Stimulated activated CD8-positive, alpha-beta memory T cell treated with anti-CD3 and anti-CD28 coated beads, Interleukin-12 subunit alpha, Interleukin-12 subunit beta, amount 100 ng/mL, for 24 hours (primary cell): ENCODE measurements at regions not wholly inside any gene's neighbourhood (a gene's known extent, or its start where the extent isn't known, plus 50 kb on each side); places are given as distances from the start of the nearest gene placed in this dataset.
"Not testable (repeated sequence)": the region's sequence is repeated elsewhere in the genome, so short reads cannot be mapped to it uniquely, and the experiment has no call there.

ENCODE experiments used
- DNase-seq: peaks from one replicate; pipeline ENCODE4 v3.0.0-alpha.2; 2020; ENCODE audit errors: extremely low read depth

DNA sequence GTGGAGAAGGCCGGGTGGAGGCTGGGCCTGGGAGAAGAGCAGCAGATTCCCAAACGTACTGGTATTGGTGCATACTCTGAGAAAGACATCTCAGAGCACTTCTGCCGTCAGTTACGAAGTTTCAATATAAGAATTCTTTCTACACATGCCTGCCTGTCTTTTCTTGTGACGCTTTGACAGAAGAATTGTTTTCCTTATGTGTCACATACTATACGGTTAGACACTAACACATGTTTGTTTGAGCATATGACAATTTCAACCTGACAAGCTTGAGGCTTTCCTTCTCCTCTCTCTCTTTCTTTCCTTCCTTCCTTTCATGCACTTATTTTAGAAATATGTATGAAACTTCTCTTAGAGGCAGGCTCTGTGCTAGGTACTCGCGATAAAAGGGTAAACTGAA, 360.0 kb downstream of the QKI start:
- no peak for DNase-seq

- no peak for DNase-seq
These were observed 359.1 kb downstream of the QKI start for GRCh38 chr6:163773646-163774045.

- DNase-seq, result no peak
These were observed 358.2 kb downstream of the QKI start for GRCh38 chr6:163772701-163773100.

DNA sequence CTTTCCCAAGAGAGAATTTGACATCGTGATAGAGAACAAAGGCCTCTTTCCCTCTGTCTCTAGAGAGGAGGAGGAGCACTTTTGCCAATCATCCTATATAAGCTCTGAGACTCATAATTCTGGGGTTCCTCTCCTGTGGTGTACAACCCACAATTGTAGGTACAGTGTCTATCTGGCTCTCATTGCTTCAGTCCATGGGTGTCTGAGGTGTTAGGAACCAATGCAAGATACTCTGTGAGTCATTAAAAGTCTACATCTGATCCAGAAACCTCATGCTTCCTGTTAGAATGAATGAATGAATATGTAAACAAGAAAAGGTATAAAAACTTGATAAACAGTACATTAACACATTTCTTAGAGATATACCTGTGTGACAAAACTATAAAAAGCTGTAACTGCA, 356.7 kb downstream of the QKI start:
- no peak for DNase-seq

GRCh38 chr6:163768905-163769304, 354.4 kb downstream of the QKI start:
- no peak for DNase-seq

GRCh38 chr6:163766936-163767335, 352.4 kb downstream of the QKI start:
- DNase-seq, result no peak

DNA sequence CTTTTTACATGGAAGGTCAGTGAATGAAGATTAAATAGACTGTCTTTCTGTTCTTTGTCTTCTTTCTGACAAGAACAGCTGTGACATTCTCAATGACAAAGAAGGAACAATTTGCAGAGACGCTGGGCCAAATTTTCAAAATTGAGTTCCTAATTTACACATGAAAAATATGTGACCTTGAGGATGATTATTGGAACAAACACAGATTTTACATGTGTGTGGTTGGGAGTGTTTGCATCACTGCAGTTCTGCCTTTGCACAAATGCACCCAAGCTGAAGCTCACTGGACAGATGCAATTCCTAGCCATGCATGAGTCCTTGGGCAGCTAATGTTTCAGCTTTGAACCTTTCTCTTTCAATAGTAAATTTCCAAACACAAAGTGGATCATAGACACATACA, 350.8 kb downstream of the QKI start:
- no peak for DNase-seq

DNA sequence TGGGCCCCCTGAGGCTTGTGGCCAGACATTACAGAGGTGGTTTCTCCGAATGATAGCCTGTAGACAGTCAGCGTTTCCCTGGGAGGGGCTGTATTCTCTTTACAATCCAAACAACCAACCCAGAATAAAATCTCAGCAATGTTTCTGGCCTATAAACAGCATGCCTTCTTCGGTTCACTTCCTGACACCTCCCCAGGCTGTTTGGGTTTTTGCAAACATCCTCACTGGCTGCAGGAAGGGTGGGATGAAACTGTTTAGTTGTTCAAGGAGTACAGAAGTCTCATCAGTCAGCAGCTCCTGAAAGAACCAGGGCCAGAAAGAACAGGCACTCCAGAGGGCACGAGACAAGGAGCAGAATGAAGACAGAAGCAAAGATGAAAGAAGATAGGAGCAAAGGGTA, 350.0 kb downstream of the QKI start:
- DNase-seq, result no peak

DNA sequence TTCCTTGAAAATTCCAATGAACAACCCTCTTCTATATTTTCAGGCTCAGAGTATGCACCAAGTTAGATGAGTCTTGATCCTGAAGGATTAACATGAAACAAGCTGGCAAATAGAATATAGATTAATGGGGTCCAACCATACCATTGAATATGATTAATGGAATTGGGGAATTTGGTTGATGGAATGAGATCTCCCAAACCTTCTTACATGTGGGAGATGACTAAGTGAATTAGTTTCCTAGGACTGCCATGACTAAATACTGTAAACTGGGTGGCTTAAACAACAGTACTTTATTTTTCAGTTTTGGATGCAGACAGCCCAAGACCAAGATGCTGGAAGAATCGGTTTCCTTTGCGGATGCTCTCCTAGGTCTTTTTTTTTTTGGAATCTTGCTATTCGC, 347.0 kb downstream of the QKI start:
- DNase-seq, result no peak

DNA sequence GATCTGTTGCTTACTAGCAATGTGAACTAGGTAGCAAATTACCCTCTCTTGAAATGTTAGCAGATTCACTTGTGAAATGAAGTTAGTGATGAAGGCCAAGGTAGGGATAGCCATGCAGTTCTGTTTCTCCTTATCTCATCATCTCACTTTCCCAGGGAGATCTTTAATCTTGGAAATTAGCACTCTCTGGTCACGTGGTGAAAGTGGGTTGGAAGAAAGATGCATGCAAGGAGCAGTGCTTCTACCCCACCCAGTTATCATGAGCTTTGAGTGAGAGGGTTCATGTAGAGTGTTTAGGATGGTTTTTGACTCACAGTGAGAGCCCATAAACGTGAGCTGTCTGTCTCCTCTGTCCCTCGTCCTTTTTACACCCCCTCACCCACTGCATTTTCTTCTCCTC, 346.3 kb downstream of the QKI start:
- no peak for DNase-seq

DNA sequence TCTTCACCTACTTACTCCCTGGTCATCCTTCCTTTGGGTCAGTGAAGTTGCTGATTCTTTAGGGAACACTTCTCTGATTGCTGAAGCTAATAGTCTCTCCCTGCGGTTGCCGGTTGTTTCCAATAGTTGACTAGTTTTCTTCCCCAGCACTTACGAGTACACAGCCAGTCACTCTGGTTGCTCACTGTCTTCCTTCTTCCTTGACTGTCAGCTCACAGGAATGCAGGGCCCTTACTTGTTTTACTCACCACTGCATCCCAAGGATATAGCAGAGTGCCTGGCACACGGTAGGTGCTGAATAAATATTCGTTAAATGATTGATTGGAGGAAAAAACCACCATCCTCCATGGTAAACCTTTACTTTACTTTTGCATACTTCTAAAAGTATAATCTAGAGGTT, 345.0 kb downstream of the QKI start:
- DNase-seq, result no peak

DNA sequence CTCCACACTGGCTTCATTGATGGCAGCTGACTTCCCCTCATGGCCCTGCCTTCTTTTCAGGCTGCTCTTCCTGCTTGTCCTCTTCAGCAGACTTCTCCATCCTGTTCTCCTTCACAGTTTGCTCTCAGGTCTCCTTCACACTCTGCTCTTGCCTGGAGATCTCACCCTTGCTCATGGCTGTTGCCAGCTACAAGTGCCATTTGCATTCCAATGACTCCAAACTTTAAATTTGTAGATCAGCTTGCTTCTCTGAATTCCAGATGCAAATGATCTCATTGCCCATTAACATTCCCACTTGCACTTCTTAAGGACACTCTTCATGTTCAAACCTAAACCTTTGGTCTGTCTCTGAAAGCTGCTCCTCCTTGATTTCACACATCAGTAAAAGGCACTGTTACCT, 343.0 kb downstream of the QKI start:
- no peak for DNase-seq

- DNase-seq, result no peak
These were observed 341.6 kb downstream of the QKI start for GRCh38 chr6:163756079-163756478.

DNA sequence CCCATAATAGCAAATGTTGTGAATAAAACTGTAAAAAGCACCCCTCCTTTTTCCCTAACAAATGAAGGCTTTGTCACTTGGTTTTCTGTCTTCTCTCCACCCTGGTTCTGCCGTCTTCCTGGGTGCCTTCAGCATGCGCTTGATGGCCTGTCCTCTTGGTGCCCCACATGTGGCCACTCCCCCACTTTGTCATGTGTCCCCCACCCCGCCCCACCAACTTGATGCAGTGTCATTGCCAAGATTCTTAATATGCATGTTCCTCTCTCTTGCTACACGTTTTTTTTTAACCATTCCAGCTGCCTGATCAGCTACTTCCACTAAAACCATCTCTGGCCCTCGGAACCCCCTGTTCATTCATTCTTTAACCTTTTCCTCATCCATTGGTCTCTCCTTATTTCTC, 340.3 kb downstream of the QKI start:
- no peak for DNase-seq

- DNase-seq, result no peak
These were observed 338.9 kb downstream of the QKI start for GRCh38 chr6:163753430-163753829.

DNA sequence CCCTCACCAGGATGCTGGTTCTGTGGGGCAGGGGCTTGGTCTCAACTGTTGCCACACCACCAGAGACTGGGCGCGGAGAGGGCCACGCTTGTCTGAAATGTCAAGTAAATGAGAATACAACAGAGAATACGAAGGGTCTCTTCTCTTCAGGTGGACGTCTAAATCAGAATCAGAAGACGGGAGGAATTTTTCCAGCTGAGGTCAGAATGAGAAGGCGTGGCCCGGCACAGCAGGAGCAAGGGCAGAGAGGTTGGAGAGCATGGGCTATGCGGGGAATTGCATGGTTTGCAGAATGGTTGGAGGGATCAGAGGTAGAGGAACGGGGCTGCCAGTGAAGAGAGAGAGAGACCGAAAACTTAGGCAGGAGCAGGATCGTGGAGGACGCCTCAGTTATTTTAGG, 337.9 kb downstream of the QKI start:
- DNase-seq, result no peak

DNA sequence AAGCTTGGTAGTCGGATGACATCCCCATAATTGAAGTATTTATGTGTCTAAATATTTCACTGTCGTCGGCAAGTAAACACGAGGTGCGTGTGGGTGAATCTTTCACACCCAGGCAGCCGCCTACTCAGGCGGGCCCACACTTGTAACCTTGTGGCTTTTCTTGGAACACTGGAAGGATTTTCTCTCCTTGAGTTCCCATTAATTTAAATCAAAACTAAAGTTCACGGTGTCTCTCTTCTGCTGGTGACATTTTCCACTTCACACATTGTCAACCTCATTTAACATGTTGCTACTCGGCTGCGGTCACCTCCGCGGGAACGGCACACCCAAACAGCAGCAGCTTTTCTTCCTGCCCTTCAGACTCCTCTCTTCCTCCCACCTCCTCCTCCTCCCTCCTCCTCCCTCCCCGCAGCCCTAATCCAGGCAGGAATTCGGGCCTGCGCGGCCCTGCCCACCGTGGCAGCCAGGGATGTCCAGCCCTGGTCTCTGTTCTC, 336.6 kb downstream of the QKI start:
- DNase-seq, result no peak

GRCh38 chr6:163750431-163751031, 336.0 kb downstream of the QKI start:
- no peak for DNase-seq

DNA sequence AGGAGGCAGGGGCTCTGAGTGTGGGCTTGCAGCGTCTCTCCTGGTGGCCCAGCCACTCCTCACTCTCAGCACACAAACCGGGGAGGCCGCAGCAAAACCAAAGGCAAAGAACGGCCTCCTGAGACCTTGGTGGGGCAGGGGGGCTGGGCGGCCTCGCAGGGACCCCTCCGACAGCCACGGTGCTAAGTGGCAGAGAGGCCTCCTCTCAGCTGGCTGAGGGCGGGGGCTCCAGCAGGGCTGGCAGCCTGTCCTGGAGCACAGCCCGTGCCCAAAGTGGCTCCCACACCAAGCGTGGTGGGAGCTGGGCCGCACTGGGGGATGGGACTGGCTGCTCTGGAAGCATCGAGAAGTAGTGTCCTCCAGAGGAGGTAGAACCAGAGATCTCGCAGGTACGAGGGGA, 334.4 kb downstream of the QKI start:
- DNase-seq, result no peak

GRCh38 chr6:163748036-163748435, 333.5 kb downstream of the QKI start:
- no peak for DNase-seq

DNA sequence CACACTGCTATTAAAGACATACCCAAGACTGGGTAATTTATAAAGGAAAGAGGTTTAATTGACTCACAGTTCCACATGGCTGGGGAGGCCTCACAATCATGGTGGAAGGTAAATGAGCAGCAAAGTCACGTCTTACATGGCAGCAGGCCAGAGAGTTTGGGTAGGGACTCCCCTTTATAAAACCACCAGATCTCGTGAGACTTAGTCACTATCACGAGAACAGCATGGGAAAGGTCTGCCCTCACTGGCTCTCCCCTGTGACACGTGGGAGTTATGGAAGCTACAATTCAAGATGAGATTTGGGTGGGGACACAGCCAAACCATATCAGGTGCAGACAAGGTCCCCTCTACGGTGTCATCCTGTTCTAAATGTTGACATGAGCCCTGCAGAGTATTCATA, 332.5 kb downstream of the QKI start:
- not testable (repeated sequence) for DNase-seq

- DNase-seq, result no peak
These were observed 331.2 kb downstream of the QKI start for GRCh38 chr6:163745536-163746400.

- no peak for DNase-seq
These were observed 329.9 kb downstream of the QKI start for GRCh38 chr6:163744256-163744925.
